ENCODE measurements at regions not wholly inside any gene's neighbourhood (a gene's known extent, or its start where the extent isn't known, plus 50 kb on each side); places are given as distances from the start of the nearest gene placed in this dataset.

DNA sequence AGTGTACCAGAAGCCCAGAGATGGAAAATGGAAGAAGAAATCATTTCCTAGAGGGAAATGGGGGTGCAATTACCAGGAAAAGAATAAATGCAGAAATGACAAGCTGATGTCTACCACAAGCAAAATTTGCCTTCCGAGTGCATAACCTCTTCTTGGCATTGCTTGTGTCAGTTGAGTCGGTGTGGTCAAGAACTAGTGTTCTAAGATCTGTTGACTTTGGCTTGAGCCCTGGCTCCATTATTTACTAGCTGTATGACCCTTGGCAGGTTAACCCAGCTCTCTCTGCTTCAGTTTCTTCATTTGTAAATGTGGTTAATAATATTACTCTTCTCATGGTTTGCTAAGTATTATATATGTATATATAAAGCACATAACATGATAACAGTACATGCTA lies 273.0 kb upstream of the IRX5 start:
- H3K27me3 ChIP-seq (ENCODE audit: control insufficient read depth, insufficient read depth, low read length): no peaks in the 10 kb centered on the region
- no peaks in the 10 kb centered on the region for H3K4me1 ChIP-seq
- H3K36me3 ChIP-seq (ENCODE audit: control insufficient read depth, insufficient read depth, low read length): no peaks in the 10 kb centered on the region
- no peaks in the 10 kb centered on the region for H3K79me2 ChIP-seq
- H3K4me3 ChIP-seq (ENCODE audit: low read depth, low read length): no peak overlapping the region
- H3K9me3 ChIP-seq (ENCODE audit: control insufficient read depth, low read length): no peaks in the 10 kb centered on the region
- TF ChIP-seq, protein P1, sequence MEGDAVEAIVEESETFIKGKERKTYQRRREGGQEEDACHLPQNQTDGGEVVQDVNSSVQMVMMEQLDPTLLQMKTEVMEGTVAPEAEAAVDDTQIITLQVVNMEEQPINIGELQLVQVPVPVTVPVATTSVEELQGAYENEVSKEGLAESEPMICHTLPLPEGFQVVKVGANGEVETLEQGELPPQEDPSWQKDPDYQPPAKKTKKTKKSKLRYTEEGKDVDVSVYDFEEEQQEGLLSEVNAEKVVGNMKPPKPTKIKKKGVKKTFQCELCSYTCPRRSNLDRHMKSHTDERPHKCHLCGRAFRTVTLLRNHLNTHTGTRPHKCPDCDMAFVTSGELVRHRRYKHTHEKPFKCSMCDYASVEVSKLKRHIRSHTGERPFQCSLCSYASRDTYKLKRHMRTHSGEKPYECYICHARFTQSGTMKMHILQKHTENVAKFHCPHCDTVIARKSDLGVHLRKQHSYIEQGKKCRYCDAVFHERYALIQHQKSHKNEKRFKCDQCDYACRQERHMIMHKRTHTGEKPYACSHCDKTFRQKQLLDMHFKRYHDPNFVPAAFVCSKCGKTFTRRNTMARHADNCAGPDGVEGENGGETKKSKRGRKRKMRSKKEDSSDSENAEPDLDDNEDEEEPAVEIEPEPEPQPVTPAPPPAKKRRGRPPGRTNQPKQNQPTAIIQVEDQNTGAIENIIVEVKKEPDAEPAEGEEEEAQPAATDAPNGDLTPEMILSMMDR (IDR thresholded peaks at IDR 0.05): no peak
- H3K9ac ChIP-seq: no peak overlapping the region
- H3K4me2 ChIP-seq (ENCODE audit: low read length): no peak overlapping the region
- no peak overlapping the region for H2AFZ ChIP-seq
- no peak overlapping the region for H3K27ac ChIP-seq

DNA sequence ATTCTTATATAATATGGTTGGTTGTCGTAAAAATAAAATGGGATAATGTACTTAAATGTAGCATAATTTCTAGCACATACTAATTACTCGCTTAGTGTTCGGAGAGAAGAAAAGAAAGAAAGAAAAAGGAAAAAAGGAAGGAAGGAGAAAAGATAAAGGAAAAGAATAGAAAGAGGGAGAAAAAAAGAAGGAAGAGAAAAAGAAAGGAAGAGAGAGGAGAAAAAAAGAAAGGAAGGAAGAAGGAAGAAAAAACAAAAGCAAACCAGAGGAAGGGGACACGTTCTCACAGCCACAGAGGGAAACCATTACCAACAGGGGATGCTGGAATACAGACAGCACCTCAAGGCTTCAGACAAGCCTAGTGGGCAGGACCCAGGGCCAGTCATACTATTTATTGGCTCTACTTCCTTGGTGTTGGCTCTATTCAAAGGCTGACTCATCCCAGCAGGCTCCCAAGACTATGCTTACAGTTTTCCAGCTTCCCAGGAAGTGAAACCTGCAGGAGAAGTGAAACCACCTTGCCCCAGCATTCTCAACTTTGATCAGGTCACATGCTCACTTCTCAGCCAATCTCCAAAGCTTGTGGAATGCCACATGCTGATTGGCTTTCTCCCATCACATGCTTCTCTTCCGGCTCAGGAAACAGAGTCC lies 273.5 kb upstream of the IRX5 start:
- no peaks in the 10 kb centered on the region for H3K27me3 ChIP-seq (ENCODE audit: control insufficient read depth, insufficient read depth, low read length)
- no peaks in the 10 kb centered on the region for H3K4me1 ChIP-seq
- H3K9me3 ChIP-seq (ENCODE audit: control insufficient read depth, low read length): no peaks in the 10 kb centered on the region
- H3K79me2 ChIP-seq: no peaks in the 10 kb centered on the region
- H3K4me3 ChIP-seq (ENCODE audit: low read depth, low read length): no peak overlapping the region
- H2AFZ ChIP-seq: no peak overlapping the region
- H3K9ac ChIP-seq: no peak overlapping the region
- no peak overlapping the region for H3K4me2 ChIP-seq (ENCODE audit: low read length)
- H3K27ac ChIP-seq: no peak overlapping the region
- H3K36me3 ChIP-seq (ENCODE audit: control insufficient read depth, insufficient read depth, low read length): no peaks in the 10 kb centered on the region
- TF ChIP-seq, protein P1 (IDR thresholded peaks at IDR 0.05): no peak

DNA sequence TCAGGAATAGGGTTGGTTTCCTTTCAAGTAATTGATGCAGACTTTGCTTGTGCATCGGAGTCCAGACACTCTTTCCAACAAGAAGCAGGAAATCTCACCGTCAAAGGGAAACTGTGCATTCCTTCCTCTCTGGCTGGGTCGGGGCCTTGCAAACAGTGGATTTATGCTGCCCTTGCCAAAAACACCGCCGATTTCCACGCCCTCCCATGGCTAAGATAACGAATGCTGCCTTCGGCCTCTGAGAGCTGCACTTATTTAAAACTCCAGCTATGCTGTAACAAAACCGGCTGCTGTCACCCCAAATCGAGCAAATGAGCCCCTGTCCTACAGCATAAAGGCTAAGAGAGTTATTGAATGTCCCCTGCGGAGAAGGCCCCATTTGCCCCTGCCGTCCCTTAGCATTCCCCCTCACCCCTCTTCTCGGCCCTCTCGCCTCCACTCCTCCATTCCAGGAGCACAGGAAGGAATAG lies 275.5 kb upstream of the IRX5 start:
- Histone ChIP-seq H3K4me3 (ENCODE audit: low read depth, low read length) (no peak overlapping the region), H3K27me3 (ENCODE audit: control insufficient read depth, insufficient read depth, low read length) (no peaks in the 10 kb centered on the region), H2AFZ (no peak overlapping the region), H3K27ac (no peak overlapping the region), H3K9ac (no peak overlapping the region), H3K4me1 (no peaks in the 10 kb centered on the region), H3K4me2 (ENCODE audit: low read length) (no peak overlapping the region), H3K9me3 (ENCODE audit: control insufficient read depth, low read length) (no peaks in the 10 kb centered on the region), H3K36me3 (ENCODE audit: control insufficient read depth, insufficient read depth, low read length) (no peaks in the 10 kb centered on the region), H3K79me2 (no peaks in the 10 kb centered on the region)
- TF ChIP-seq, protein P1 (IDR thresholded peaks at IDR 0.05): no peak

DNA sequence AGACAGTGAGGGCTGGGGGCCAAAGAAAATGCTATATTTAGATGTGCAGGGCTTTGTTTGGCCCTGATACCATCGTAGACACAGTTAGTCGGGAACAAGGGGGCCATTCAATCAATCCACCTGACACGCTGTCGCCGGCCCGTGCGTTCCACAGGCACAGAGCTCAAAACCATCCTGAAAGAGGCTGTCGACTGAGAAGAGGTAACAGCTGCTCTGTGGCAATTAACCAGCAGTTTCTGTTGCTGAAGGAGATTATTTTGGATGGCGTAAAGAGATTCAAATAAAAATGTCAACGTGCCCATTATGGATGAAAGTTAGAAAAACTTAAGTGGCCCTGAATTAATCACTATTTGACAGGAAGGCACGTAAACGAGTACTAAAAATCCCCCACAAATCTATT lies 276.2 kb upstream of the IRX5 start:
- no peaks in the 10 kb centered on the region for H3K9me3 ChIP-seq (ENCODE audit: control insufficient read depth, low read length)
- H3K4me2 ChIP-seq (ENCODE audit: low read length): no peak overlapping the region
- no peak overlapping the region for H3K9ac ChIP-seq
- TF ChIP-seq, protein P1 (IDR thresholded peaks at IDR 0.05): no peak
- no peaks in the 10 kb centered on the region for H3K79me2 ChIP-seq
- no peaks in the 10 kb centered on the region for H3K4me1 ChIP-seq
- H3K36me3 ChIP-seq (ENCODE audit: control insufficient read depth, insufficient read depth, low read length): no peaks in the 10 kb centered on the region
- H3K27me3 ChIP-seq (ENCODE audit: control insufficient read depth, insufficient read depth, low read length): no peaks in the 10 kb centered on the region
- H2AFZ ChIP-seq: no peak overlapping the region
- H3K27ac ChIP-seq: no peak overlapping the region
- H3K4me3 ChIP-seq (ENCODE audit: low read depth, low read length): no peak overlapping the region

DNA sequence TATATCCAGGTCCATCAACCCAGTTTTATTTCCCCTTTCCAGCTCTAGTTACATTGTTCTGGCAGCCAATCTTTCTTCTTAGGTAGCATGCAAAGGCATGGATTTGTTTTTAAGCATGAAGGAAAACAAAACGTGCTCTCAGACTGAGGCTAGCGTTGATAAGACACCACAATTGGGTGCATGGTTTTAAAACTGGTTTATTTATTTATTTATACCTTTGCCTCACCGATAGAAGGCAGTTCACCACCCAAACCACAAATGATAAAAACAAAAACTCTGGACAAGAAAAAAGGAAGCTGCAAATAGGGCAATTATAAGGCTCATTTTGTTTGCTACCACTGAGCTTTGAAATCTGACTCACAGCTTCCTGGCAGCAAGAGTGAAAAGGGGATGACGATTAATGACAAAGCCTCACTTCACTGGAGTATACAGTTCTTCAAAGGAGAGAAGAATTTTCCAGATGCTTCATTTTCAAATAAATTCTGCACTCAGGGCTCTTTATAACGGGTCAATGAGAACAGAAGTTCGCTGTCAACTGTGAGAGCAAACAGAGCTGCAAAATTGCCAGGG lies 278.4 kb upstream of the IRX5 start:
- Histone ChIP-seq H3K36me3 (ENCODE audit: control insufficient read depth, insufficient read depth, low read length) (no peaks in the 10 kb centered on the region), H2AFZ (no peak overlapping the region), H3K9me3 (ENCODE audit: control insufficient read depth, low read length) (no peaks in the 10 kb centered on the region), H3K79me2 (no peaks in the 10 kb centered on the region), H3K27me3 (ENCODE audit: control insufficient read depth, insufficient read depth, low read length) (no peaks in the 10 kb centered on the region), H3K4me2 (ENCODE audit: low read length) (no peak overlapping the region), H3K9ac (no peak overlapping the region), H3K27ac (no peak overlapping the region), H3K4me1 (no peaks in the 10 kb centered on the region), H3K4me3 (ENCODE audit: low read depth, low read length) (no peak overlapping the region)
- TF ChIP-seq, protein P1 (IDR thresholded peaks at IDR 0.05): no peak
